Neural progenitor cell (in vitro differentiated cells): ENCODE measurements at regions not wholly inside any gene's neighbourhood (a gene's known extent, or its start where the extent isn't known, plus 50 kb on each side); places are given as distances from the start of the nearest gene placed in this dataset.

Source experiments
- CTCF ChIP-seq: fragments of 200-600 bp; sonication (generic); IDR thresholded peaks from 2 replicates; pipeline ENCODE4 v1.5.1; 2017; ENCODE audit warnings: antibody characterized with exemption, mild to moderate bottlenecking
- EZH2 ChIP-seq: fragments of 200-600 bp; sonication (generic); IDR thresholded peaks from 2 replicates; pipeline ENCODE4 v1.6.1; 2017; ENCODE audit warnings: antibody characterized with exemption, mild to moderate bottlenecking, moderate library complexity

GRCh38 chr1:221310180-221310579 is 430.9 kb downstream of the HLX start:
- TF ChIP-seq CTCF (no peak), EZH2 (no peak)
